GM19397 (cell line): ENCODE measurements at regions not wholly inside any gene's neighbourhood (a gene's known extent, or its start where the extent isn't known, plus 50 kb on each side); places are given as distances from the start of the nearest gene placed in this dataset.

Experiments used
- ATAC-seq: cut with Tn5 transposase; IDR thresholded peaks from one replicate; pipeline ENCODE4 v1.9.1; 2021; ENCODE audit warnings: mild to moderate bottlenecking, moderate library complexity; ENCODE audit not compliant: unreplicated experiment

DNA sequence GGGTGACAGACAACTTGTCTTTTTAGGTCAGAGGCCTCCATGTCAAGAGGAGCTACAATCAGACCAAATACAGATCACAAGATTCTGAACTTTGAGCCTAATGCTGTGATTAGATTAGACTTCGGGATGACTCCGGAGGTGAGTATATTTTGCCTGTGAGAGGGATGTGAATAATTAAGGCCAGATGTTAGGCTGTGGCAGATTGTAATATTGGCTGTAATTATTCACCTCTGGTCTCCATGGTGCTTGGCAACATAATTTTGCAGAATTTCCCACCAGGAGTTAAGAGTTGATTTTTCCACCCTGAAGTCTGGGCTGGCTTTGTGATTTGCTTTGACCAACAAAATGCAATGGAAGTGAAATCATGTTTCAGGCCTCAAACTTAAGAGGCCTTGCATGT lies 108.2 kb upstream of the CWC22 start:
- ATAC-seq: no peak

DNA sequence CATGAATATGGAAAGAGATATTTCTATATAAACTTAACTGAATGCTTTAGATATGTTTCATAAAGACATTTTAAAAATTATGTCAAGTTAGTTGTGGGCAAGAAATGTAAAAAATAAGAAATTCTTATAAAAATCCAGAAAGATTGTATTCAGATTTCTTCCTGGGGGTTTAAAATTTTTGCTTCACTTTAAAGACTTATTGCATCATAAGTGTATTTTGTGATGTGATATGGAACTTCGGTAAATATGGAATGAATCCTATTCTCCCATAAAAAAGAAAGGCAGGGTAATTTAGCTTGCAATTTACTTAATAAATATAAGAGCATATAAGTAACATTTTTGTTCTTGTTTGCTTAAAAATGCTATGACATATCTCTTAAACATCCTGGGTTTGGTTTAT lies 104.8 kb upstream of the CWC22 start:
- no peak for ATAC-seq

DNA sequence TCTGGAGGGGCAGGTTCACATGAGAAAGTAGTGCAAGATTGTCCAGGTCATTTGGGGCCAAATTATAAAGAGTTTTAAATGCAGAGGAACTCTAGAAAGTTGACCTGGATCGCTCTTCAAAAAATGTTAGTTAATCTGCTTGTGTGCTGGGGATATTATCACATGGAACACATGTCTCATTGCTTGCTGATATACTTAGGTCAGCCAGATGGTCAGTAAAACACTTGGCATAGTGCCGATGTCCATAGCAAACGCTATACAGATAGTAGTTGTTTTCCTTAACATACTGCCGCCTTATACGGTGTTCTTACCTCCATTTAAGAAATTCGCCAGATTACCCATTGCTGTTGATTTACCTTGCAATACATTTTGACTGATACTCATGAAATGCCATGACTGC lies 103.4 kb upstream of the CWC22 start:
- ATAC-seq: no peak

DNA sequence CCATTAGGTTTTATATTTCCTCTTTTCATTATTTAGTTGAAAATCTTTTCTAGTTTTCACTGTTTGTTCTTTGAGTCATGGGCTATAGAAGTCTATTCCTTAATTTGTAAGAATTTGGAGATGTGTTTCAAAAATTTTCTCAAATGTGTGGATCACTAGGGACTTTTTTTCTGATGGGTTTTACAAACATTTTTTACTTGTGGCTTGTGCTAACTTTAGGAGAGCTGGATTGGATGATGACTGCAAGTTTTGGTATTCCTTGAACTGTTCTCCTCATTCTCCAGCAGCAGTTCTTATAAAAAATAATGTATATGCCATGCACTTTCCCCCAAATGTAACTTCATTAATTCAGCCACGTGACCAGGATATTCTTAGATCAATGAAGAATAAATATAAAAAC lies 94.7 kb upstream of the CWC22 start:
- ATAC-seq: no peak

DNA sequence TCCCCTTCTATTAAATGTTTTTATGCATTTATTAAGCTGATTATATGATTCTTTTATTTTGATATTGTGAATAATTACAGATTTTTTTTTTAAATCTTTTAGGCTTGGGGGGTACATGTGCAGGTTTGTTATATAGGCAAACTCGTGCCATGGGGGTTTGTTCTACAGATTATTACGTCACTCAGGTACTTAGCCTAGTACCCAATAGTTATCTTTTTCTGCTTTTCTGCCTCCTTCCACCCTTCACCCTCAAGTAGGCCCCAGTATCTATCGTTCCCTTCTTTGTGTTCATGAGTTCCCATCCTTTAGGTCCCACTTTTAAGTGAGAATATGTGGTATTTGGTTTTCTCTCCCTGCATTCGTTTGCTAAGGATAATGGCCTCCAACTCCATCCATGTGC lies 92.2 kb upstream of the CWC22 start:
- no peak for ATAC-seq

DNA sequence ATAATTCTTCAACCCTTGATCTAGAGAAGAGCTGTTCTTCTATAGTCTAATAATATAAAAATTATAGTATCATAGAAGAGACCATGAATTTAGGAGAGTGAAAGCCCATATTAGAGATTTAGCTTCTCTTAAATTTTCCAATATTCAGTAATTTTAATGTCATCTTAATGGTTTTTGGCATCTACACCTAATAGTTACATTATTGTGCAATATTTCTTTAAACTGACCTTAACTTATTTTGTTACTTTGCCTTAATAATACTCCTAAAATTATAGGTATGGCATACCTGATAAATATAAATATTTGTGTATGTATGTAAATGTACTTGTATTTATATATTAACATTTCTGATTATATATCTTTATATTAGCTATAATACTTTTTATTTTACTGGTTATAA lies 78.0 kb upstream of the CWC22 start:
- ATAC-seq: no peak

DNA sequence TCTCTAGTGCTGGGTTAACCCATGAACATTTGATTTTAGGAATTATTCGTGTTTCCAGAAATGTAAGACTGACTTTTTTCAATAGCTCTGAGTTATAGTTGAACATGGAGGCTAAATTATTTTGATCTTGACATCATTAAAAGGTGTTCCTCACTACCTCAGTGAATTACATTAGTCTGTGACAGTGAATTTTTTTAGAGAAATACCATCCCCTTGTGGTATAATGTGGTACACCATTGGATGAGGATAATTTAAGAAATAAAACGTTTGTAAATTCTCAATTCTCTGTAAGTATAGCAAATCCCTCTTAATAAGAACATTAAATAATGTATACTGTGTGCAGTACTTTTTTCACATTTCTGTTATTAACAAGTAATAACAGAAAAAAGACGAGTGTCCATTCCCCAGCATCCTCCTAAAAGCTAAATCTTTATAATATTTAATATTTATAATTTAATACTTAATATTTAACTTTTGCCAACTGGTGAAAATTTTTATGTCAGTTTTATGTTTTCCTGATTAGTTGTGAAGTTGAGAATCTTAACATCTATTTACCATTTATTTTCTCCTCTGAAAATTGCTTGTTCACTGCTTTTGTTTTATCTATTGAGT lies 70.3 kb upstream of the CWC22 start:
- ATAC-seq: no peak

DNA sequence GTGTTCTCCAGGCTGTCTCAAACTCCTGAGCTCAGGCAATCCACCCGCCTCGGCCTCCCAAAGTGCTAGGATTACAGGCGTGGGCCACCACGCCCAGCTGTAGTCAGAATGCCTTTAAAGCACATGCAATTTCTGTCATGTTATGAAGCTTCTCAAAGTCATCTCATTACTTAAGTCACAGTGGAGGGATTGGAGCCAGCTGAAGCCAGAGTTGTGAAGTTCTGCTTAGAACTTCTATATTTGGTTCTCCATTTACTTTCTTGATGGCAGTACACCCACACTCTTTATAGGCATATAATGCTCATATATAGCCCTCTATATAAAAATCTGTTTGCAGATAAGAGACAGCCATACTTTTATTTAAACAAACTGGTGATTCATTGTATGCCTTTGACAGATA lies 68.8 kb upstream of the CWC22 start:
- ATAC-seq: no peak

DNA sequence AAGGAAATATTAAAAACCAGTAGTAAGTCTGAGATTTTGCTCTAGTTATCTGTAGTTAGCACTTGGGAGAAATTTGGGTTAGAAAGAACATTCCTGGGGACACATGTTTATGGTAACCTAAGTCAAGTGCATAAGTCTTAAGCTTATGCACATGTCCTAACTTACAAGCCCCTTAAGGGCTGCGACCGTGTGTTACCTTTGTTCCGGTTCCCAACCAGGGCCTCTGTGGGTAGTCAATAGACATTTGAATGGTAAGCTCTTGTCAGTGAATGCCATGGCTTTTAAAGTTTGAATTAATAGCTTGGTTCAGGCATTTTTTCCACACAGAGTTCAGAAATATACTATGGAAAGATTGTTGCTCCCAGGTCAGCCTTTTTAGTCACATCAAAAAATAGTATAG lies 64.7 kb upstream of the CWC22 start:
- no peak for ATAC-seq

DNA sequence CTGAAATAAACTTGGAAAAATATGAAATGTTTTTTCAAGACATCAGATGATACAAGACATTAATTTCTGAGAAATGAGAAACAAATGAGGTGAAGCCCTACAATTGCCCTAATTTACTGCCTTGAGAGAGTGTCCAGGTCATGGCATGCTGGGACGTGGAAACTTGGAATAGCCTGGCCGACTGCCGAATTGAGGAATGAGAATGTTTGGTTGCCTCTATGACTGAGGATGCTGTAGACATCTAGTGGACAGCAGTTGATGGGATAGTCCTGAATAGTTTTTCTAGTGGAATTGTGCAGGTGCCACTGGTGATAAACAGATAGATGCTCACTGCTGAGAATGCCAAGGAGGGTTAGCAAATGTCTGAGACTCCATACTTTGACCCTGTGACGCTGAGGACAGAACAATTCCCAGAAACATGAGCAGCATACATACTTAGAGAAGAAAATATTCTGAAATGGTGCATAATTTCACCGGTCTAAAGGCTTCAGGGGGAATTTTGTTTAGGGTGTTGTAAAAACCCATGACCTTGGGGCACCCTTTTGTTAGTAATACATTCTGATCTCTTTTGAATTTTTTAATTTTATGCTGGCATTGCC lies 56.5 kb upstream of the CWC22 start:
- no peak for ATAC-seq

DNA sequence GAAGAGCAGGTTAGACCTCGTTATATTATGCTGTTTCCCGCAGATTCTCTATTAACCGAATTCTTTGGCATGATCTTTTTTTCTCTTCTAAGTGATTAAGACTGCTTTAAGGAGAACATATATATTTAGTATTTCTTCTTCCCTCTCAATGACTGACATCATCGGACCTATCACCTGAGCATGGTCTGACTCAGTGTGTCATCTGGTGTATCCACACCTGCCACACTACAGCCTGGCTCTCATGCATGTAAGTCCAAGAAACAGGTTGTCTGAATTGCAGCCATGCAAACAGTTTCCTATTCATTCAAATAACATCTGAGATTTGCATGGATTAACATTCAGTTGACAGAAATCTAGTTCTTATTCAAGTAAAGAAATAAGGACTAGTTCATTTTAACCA lies 55.1 kb upstream of the CWC22 start:
- no peak for ATAC-seq

DNA sequence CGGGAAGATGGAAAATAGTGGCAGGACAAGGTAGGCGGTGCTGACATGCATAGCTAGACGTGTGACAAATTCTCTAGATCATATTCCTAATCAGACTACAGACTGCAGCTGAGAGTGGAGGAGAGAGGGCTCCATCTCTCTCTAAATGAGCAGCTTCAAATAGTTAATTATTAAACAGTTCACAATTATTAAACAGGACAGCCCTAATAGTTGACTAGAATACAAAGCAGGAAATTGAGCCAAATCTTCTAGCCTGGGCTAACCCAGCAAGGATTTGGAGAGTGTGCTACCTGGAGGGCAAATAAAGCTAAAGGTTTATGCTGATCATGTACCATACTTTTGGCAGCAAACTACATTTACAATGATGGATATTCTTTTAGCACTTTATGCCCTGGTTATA lies 54.4 kb upstream of the CWC22 start:
- no peak for ATAC-seq

DNA sequence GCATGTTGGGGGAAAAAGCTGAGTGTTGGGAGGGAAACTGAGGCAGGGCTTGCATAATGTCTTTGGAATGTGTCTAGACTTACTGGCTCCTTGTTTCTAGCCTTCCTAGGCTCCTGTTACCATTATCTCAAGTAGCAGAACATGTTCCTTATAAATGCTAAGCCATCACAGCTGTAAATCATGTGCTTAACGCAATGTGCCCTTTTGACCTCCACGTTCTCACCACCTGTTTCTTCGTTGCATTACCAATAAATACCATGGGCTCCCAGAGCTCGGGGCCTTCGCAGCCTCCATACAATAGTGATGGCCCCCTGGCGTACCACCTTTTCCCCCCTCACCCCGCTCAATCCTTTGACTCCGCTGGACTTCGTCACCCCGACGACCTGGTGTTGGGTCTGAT lies 54.0 kb upstream of the CWC22 start:
- no peak for ATAC-seq

DNA sequence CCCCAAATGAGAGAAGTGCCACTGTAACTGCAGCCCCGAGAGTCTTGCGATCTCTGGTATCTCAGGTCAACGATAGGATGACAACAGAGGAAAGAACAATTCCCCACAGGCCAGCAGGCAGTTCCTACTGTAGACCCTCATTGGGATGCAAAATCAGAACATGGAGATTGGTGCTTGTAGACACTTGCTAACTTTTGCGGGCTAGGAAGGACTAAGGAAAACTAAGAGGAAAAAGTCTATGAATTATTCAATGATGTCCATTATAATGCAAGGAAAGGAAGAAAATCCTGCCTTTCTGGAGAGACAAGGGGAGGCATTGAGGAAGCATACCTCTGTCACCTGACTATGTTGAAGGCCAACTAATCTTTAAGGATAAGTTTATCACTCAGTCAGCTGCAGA lies 51.9 kb upstream of the CWC22 start:
- no peak for ATAC-seq

DNA sequence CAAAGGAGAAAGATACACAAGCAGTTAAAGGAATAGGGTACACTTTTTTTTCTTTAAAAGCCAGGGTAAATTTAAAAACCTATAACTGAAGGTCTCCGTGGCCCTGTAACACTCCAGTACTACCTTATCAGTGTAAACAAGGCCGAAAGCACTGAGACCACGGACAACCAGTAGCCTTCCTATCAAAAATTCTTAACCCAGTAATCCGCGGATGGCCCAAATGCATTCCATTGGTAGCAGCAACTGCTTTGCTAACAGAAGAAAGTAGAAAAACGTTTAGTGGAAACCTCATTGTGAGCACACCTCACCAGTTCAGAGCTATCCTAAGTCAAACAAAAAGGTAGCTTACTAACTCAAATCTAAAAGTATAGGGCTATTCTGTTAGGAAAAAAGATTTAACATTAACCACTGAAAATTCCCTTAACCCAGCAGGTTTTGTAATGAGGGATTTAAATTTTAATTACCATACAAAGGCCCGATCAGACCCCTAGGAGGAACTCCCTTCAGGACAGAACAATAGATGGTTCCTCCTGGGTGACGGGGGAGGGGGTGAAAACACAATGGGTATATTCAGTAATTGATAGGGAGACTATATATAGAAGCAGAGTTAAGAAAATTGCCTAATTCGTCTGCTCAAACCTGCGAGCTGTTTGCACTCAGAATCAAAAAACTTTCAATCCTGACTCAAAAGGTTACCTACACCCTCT lies 50.8 kb upstream of the CWC22 start:
- ATAC-seq: no peak
